CD4-positive, alpha-beta T cell treated with Interleukin-4 for 4 hours (primary cell): ENCODE measurements at regions not wholly inside any gene's neighbourhood (a gene's known extent, or its start where the extent isn't known, plus 50 kb on each side); places are given as distances from the start of the nearest gene placed in this dataset.
"Not testable (repeated sequence)": the region's sequence is repeated elsewhere in the genome, so short reads cannot be mapped to it uniquely, and the experiment has no call there.

Experiments used
- DNase-seq: peaks from one replicate; pipeline ENCODE4 v3.0.0-alpha.2; 2020

DNA sequence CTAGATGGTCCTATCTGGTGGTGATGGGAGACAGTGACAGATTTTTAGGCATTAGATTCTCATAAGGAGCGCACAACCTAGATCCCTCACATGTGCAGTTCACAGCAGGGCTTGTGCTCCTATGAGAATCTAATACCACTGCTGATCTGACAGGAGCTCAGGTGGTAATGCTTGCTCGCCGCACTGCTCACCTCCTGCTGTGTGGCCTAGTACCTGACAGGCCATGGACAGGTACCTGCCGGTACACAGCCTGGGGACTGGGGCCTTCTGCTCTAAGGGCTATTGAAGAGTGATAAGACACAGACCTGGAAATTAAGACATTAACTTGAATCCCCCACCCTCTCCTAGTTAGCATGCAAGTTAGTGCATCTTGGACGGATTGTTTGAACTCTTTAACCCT is 64.4 kb downstream of the KLRB1 start:
- not testable (repeated sequence) for DNase-seq

DNA sequence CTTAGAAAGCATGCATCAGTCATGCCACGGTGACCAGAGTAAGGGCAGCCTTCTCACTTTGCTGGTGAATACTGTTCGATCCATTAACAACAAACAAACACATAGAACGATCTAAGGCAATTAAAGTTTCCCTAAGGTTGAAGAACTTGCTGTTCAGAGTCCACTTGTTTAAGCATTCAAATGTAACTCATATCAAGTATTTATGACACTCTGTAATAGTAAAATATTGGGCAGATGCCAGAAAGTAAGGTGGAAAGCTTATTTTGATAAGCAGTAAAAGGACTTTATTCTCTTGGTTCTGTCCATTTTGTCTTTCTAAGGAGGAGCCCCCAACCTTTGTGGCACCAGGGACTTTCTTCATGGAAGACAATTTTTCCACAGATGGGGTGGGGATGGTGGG is 64.9 kb downstream of the KLRB1 start:
- DNase-seq = not testable (repeated sequence)

DNA sequence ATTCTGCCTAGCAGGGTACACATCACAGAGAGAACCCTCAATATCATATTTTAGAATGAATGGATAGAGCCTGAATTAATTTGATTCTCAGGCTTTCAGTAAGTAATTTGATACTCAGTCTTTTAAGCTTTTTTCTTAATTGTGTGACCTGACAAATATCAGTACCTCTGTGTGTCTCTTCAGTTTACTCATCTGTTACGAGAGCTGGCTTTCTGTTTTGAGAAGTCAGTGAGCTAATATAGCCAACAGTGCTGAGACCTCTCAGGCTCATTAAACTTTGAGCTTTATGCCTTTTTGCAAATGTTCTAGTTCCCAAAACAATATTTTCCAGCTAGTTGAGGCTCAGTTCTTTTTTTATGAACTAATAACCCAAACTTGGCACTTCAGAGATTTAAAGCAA is 91.8 kb downstream of the KLRB1 start:
- not testable (repeated sequence) for DNase-seq

DNA sequence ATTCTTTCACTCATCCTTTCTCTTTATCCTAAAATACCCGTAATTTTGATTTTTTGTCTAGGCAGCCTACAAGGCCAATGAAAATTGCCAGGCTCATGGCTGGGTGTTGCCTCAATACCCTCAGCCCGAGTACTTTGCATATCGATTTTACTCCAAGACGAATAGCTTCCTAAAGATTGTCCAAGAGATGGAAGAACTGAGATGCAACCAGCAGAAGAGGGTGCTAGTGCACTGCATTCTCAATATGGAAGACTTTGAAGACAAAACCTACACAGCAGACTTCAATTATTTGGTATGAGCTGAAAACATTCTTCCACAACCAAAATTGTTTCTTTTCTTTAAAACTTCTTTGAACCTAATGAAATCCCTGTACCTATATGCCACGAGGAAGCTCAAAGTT is 95.0 kb downstream of the KLRB1 start:
- DNase-seq = not testable (repeated sequence)

DNA sequence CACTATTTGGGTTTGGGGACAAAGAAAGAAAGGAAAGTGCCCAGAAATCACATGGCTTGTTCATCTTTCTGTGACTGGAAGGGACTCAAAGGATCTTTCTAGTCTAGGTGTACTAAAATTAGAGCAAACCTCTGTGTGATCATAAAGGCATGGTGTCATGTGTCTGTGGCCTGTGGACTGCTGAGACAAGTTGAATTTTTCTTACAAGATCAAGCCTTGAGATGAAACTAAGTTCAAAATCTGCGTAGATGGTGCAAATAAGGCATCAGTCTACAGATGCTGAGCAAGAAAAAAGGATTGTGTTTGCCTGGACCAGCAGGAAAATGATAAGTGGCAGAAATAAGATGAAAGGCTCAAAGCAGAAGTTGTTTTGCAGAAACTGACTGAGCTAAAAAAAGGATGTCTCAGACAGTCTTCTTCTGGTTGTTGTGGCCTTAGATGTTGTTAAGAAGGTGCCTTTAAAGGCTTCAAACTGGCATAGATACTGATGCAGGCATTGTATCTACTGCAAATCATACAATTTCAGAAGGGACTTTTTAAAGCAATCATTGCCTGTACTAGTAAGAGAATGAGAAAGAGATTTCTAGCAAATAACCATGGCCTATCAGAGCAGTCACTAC is 97.2 kb downstream of the KLRB1 start:
- not testable (repeated sequence) for DNase-seq

DNA sequence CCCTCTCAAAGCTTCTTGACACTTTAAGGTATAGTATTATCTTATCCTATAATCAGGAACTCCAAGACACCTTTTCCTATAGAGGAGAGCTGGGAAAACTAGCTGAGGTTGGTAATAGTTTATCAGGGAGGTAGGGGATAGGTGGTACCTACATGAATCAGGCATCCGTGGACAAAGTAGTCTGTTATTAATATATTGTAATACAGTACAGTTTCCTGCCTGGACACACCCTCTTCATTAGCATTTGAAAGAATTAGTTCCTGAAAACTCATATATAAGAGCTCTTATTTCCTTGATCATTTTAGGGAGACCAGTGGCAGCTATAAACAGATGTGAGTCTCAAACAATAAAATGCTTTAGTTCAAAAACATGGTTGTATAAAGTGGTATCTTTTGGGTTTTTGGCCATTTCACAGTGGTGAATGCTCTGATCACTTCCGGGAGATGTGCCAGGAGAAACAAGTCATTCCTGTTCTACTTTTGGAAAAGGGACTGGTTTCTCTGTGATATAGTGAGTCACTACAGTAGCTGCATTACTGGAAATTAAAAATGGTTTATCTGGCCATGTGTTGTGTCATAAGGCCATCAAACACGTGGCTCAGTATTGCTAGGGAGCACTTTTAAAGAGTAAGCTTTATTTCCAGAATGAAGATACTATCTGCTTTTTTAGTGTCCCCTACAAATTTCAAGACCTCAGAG is 98.1 kb downstream of the KLRB1 start:
- no peak for DNase-seq

DNA sequence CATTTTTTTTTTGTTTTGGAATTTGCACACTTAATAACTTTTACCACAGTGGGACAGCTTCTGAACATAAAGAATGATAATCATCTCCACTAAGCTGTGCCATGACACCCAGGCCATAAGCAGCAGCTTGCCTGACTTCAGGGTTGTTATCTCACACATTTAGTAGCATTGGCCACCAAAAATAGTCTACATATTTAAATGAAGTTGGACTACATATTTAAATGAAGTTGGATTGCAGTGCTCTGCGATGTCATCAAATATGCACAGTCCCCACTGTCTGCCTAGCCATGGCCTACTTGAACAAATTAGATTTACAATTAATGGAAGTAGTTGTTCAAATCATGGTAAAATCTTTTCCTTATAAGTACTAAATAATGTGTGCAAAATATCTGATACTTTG is 101.0 kb downstream of the KLRB1 start:
- DNase-seq = no peak

DNA sequence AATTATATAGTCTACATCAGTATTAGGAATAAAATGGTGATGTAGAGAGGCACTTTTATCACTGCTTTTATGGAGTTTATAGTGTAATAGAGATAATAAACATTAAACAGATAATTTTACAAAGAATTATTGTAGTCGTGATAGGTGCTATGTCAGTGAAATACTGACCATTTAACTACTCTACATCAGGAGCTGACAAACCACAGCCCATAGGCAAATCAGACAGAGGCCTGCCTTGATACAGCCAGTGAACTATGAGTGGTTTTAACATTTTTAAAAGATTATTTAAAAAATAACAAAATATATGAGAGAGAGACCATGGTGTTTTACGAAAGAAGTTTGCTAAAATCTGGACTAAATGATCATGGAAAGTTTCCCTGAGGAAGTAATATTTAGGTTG is 104.3 kb downstream of the KLRB1 start:
- not testable (repeated sequence) for DNase-seq

DNA sequence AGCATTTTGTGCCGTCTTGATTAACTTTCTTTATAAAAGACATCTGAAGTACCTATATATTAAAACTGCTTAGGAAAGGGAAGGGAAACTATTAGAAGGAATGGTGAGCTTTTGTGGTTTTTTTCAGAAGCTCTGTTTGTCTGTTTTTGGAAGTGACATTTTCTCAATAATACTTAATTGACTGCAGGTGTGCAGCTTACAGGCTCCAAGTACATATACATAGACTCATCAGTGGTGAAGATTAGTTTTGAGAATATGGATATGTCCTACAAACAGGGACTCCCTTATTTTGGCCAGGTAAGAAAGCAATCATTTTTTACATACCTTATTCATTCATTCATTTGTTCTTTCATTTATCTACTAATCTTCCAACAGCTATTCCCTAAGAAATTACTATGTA is 104.9 kb downstream of the KLRB1 start:
- DNase-seq = not testable (repeated sequence)

DNA sequence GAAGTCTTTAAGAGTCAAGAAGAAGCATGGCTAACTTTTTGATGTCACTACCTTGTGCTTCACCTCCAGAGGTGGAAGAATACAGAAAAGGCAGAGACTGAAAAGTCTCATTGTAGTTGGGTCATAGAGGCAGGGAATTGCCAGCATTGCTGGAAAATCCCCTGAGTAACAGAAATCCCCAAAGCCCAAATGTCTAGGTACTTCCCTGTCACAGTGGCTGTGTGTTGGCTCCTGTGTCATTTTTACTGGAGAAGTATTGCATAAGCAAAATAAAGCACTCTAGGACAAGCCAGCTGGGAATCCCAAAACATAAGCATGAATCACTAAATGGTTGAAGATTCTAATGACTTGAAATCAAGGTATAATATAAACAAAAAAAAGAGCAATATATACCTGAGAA is 114.4 kb downstream of the KLRB1 start:
- DNase-seq = not testable (repeated sequence)

DNA sequence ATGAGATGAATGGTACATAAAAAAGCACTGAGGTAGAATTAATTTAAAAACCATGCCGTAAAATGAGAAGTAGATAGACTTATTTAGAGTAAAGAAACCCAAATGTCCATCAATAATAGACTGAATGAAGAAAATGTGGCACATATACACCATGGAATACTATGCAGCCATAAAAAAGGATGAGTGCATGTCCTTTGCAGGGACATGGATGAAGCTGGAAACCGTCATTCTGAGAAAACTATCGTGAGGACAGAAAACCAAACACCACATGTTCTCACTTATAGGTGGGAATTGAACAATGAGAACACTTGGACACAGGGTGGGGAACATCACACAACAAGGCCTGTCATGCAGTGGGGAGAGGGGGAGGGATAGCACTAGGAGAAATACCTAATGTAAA is 126.4 kb downstream of the KLRB1 start:
- not testable (repeated sequence) for DNase-seq

DNA sequence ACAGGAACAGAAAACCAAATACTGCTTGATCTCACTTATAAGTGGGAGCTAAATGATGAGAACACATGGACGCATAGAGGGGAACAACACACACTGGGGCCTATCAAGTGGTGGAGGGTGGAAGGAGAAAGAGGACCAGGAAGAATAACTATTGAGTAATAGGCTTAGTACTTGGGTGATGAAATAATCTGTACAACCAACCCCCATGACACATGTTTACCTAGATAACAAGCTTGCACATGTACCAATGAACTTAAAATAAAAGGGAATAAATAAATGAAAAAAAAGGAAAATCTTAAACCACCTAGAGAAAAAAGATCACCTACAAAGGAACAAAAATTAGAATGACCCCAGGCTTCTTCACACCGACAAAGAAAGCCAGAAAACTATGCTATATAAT is 133.5 kb downstream of the KLRB1 start:
- not testable (repeated sequence) for DNase-seq

DNA sequence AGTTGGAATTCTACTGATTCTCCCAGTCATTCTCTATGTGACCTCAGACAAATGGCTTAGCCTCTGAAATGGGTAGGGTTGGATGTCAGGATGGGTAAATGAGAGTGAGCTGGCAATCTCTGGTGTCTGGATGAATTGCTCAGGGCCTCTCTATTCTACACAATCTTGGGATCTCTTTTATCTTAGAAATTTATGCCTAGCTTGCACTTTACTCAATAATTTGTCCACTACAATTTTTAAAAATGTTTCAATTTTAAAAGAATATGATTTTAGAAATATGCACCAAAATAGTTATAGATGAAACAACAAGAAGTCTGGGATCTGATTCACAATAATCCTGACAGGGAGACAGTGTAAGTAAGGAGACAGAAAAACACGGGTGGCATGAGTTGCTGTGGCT is 134.1 kb downstream of the KLRB1 start:
- DNase-seq = not testable (repeated sequence)

DNA sequence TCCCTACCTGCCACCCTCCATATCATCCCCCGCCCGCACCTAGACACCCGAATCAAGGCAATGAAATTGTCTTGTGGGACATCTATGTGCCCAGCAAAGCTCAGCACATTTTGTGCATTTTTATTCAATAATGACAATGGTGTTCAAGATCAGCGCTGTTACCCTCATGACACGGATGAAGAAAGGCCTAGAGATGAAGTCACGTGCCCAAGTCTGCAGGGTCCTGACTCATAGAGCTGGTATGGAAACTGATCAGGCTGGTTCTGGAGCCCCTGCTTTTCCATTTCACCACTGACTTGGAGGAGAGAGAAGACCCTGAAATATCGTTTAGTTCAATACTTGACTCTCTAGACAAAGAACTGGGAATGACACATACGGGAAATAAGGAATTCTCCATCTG is 136.2 kb downstream of the KLRB1 start:
- not testable (repeated sequence) for DNase-seq

DNA sequence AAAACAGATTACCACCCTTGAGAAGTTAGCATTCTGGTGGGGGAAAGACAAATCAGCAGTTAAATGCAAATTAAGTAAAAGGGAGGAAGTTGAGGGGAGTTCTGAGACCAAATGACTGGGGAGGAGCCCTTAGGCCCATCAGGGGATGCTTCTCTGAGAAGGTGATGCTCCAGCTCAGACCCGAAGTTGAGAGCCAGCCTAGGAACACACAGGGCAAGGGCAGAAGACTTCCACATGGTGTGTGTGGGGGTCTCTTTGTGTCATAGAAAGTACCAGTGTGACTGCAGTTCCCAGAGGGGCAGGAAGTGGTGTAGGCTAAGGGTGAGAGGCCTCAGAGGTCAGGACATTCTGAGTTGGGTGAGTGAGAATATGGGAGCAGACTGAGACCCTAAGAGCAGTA is 137.3 kb downstream of the KLRB1 start:
- not testable (repeated sequence) for DNase-seq

DNA sequence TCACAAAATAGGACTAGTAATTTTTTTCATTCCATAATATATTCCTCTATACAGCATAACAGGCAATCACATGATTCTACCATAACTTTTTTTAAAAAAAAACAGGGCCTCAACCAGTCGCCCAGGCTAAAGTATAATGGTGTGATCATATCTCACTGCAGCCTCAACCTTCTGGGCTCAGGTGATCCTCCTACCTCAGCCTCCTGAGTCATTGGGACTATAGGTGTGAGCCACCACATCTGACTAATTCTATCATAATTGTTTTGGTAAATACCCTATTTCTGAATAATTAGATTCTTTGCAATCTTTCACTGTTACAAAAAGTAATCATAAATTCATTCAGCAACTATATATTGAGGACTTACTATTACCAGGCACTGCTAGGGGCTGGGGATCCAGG is 137.8 kb downstream of the KLRB1 start:
- peak; percentile 31 for DNase-seq

DNA sequence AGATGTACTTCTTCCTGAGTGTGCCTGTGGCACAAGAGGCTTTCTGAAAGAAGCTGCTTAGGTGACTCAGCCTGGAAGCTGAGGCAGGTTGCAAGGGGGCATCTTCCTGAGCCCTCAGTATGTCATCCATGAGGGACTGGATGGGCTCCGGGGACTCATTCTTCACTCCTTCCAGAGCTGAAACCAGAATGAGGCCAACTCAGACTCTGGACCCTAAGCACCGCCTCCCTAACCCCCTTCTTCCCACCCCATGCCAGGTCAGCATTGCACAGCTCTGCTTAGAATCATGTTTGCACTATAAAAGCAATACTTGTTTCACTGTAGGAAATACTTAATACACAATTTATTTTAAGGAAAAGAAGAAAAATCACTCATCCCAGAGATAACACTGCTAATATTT is 138.3 kb downstream of the KLRB1 start:
- DNase-seq = not testable (repeated sequence)

DNA sequence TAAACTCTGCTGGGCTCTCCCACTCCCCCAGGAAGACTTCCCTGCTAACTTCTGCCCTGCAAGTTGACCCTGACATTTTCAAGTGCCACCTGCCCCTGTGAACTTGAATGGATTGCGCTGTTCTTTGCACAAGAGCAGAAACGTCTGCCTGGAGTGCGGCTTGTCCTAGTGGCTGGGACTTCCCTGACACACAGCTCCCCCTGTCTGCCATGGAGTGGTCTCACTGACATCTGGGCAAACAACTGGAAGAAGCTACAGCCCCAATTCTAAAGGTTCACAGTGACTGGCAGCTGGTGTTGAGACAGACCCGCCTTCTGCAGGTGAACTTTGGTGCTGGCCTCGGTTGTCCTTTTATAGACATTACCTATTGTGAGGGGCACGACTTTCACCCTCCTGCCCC is 138.7 kb downstream of the KLRB1 start:
- DNase-seq = peak; percentile 35

DNA sequence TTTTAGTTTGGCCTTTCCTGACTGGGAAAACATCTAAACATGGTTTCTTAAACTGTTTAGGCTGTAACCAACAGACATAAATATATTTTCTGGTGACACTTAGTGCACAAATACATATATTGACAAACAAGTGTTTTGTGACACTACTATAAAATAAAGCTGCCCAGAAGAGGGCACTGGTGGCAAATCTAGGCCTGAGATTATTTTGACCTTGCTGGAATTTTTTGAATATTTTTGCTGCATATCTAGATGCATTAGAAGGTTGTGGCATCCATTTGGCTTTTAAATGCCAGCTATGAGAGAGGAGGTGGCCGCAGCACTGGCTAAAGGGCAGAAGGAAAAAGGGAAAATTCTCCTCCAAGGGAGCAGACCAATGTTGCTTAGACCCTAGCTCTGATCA is 139.6 kb downstream of the KLRB1 start:
- peak; percentile 42 for DNase-seq

DNA sequence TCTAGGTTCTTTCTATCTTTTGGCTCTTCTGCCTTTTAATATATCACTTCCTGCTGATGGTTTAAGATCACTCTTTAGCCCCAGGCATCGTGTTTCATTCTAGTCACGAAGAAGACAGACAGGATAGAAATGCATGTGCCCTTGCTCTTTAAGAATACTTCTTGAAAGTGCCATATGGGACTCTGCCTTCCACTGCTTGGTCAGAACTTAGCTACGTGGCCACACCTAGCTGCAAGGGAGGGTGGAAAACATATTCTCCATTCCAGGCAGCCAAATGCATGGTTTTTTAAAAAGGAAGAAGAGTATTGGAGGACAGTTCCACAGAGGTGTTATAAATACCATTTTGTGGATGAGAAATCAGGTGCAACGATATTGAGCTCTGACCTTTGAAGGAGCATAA is 143.3 kb downstream of the KLRB1 start:
- no peak for DNase-seq

DNA sequence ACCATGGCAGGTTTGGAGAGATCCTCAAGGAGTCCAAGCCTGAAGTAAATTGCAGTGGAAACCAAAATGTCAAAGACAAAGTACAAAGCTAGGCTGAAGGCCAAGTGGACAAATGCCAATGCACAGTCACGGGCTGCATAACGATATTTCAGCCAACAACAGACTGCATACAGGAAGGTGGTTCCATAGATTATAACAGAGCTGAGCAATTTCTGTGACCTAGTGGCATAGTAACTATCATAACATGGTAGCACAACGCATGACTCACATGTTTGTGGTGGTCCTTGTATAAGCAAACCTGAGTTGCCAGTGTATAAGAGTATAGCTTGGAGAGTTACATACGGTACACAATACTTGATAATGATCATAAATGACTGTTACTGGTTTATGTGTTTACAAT is 152.2 kb downstream of the KLRB1 start:
- not testable (repeated sequence) for DNase-seq

DNA sequence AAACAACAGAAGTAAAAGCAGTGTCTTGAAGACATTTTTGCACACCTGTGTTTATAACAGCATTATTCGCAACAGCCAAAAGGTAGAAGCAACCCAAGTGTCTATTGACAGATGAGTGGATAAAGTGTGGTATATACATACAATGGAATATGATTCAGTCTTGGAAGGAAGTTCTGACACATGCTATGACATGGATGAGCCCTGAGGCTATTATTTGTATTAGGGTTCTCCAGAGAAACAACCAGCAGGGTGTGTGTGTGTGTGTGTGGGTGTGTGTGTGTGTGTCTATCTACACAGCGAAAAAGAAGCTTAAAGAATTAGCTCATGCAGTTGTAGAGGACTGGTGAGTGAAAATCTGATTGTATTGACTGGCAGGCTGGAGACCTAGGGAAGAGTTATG is 153.7 kb downstream of the KLRB1 start:
- not testable (repeated sequence) for DNase-seq

DNA sequence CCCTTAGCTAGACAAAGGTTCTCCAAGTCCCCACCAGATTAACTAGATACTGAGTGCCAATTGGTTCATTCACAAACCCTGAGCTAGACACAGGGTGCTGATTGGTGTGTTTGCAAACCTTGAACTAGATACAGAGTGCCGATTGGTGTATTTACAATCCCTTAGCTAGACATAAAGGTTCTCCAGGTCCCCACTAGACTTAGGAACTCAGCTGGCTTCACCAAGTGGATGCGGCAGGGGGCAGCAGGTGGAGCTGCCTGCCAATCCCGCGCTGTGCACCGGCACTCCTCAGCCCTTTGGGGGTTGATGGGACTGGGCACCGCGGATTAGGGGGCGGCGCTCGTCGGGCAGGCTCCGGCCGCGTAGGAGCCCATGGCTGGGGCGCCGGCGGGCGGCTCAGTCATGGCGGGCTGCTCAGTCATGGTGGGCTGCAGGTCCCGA is 157.6 kb downstream of the KLRB1 start:
- peak; percentile 21 for DNase-seq

DNA sequence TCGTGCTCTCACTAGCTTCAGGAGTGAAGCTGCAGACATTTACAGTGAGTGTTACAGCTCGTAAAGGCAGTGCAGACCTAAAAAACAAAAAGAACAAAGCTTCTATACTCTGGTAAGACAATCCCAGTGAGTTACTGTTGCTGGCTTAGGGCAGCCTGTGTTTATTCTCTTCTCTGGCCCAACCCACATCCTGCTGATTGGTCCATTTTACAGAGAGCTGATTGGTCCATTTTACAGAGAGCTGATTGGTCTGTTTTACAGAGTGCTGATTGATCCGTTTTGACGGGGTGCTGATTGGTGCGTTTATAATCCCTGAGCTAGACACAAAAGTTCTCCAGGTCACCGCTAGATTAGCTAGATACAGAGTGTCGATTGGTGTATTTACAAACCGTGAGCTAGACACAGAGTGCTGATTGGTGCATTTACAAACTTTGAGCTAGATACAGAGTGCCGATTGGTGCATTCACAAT is 158.0 kb downstream of the KLRB1 start:
- DNase-seq = not testable (repeated sequence)

DNA sequence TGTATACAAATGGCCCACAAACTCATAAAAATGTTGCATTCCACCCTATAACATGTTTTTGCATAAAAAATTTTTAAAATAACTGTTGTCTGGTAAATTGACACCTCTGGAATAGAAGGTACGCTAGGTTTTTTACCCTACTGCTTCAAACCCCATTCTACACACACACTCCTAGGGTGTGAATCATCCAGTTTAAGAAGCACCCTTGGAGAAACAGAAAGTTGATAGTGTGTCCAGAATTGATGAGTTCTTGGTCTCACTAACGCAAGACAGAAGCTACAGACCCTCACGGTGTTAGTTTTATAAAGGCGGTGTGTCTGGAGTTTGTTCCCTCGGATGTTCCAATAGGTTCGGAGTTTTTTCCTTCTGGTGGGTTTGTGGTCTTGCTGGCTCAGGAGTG is 158.5 kb downstream of the KLRB1 start:
- DNase-seq = no peak
